Thoracic aorta (tissue), 2 donors: ENCODE measurements at regions not wholly inside any gene's neighbourhood (a gene's known extent, or its start where the extent isn't known, plus 50 kb on each side); places are given as distances from the start of the nearest gene placed in this dataset.
"Not testable (repeated sequence)": the region's sequence is repeated elsewhere in the genome, so short reads cannot be mapped to it uniquely, and the experiment has no call there.

Source experiments
- ATAC-seq: fragments of 150-250 bp; one replicate; pipeline ENCODE4 v1.8.0; 2017; ENCODE audit warnings: low read depth; ENCODE audit not compliant: insufficient number of reproducible peaks, low FRiP score
- DNase-seq: peaks from one replicate; pipeline ENCODE4 v3.0.0-alpha.2; 2020; ENCODE audit warnings: low spot score
- H3K27ac ChIP-seq, 2 donors: fragments of 200-600 bp; sonication (generic); 1 replicate in 1 of 2; 2 replicates in 1 of 2; pipeline ENCODE4 v1.5.1; 2016; ENCODE audit warnings: mild to moderate bottlenecking in 2 of 2, moderate library complexity in 2 of 2
- H3K27me3 ChIP-seq: fragments of 200-600 bp; sonication (generic); replicated peaks from 2 replicates; pipeline ENCODE4 v1.6.0; 2016; ENCODE audit warnings: mild to moderate bottlenecking; ENCODE audit not compliant: insufficient read depth
- H3K36me3 ChIP-seq: fragments of 200-600 bp; sonication (generic); one replicate; pipeline ENCODE4 v1.5.1; 2016
- H3K4me1 ChIP-seq, 2 donors: fragments of 200-600 bp; sonication (generic); 1 replicate in 1 of 2; 2 replicates in 1 of 2; pipeline versions ENCODE4 v1.5.1 to v1.6.0; 2016; ENCODE audit warnings: low read depth in 2 of 2, mild to moderate bottlenecking in 1 of 2; ENCODE audit not compliant: control insufficient read depth in 1 of 2
- H3K4me3 ChIP-seq: fragments of 200-600 bp; sonication (generic); 2 replicates; pipeline ENCODE4 v1.5.1; 2016; ENCODE audit warnings: mild to moderate bottlenecking
- H3K9me3 ChIP-seq: fragments of 200-600 bp; sonication (generic); 2 replicates; pipeline ENCODE4 v1.5.1; 2016
- TF ChIP-seq, protein P1 (sequence below): fragments of 200-600 bp; sonication (generic); IDR thresholded peaks from one replicate; pipeline ENCODE4 v1.5.1; 2019; ENCODE audit warnings: antibody characterized with exemption

DNA sequence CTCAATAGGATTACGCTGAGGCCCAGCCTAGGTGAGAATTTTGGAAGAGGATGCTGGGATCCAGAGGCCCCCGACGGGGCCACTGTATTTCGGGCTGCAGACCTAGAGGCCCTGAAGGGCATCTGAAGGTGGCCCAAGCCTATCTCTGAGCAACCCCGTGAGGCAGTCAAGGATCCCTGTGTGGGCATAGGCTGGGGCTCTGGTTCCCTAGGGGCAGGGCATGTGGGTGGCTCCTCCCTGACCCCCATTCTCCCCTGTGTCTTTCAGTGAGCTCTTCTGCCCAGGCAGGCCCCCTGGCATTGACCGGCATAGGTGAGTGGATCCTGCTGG, 216.0 kb downstream of the SNRPN start:
- no peak for DNase-seq

DNA sequence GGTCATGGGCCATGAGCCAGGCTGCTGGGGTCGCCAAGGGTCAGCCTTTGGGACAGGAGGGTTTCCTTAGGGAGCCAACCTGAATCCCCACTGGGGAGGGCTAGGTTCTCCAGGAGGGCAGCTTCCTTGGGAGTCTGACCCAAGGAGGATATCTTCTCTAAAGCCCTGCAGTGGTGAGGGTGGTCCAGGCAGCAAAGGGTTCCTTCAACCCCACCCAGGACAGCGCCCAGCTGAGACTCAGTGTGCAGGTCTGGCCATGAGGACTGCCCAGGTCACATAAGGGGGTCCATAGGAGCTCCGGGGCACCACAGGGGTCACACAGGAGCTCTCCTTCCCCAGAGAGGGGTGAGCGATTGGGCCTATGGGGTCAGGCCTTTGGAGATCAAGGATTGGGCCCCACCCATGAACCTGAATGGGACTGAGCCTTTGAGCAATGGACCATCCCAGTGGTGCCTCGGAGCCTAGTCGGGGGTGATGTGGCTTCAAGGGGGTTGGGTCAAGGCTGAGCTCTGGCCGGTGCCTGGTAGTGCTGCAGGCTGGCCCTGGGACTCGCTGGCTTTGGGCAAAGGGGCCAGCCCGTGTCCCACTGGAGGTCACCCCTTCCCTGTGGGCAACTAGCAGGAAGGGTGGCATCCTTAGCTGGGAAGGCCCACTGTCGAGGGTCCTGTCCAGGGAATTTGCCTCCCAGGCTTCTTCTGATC, 216.5 kb downstream of the SNRPN start:
- DNase-seq (no peak), ATAC-seq (no peak)
- H3K4me1 ChIP-seq = no peaks in the 10 kb centered on the region
- TF ChIP-seq, protein P1, sequence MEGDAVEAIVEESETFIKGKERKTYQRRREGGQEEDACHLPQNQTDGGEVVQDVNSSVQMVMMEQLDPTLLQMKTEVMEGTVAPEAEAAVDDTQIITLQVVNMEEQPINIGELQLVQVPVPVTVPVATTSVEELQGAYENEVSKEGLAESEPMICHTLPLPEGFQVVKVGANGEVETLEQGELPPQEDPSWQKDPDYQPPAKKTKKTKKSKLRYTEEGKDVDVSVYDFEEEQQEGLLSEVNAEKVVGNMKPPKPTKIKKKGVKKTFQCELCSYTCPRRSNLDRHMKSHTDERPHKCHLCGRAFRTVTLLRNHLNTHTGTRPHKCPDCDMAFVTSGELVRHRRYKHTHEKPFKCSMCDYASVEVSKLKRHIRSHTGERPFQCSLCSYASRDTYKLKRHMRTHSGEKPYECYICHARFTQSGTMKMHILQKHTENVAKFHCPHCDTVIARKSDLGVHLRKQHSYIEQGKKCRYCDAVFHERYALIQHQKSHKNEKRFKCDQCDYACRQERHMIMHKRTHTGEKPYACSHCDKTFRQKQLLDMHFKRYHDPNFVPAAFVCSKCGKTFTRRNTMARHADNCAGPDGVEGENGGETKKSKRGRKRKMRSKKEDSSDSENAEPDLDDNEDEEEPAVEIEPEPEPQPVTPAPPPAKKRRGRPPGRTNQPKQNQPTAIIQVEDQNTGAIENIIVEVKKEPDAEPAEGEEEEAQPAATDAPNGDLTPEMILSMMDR = no peak
- no peak overlapping the region for H3K4me3 ChIP-seq
- H3K9me3 ChIP-seq = peaks cover 16% of the 10 kb centered on the region
- H3K27ac ChIP-seq = no peak overlapping the region
- no peaks in the 10 kb centered on the region for H3K27me3 ChIP-seq
- H3K36me3 ChIP-seq = no peaks in the 10 kb centered on the region

More for the DNA sequence above, 216.0 kb downstream of the SNRPN start:
- Histone ChIP-seq H3K27ac (no peak overlapping the region), H3K4me1 (no peaks in the 10 kb centered on the region), H3K4me3 (no peak overlapping the region), H3K9me3 (peaks cover 16% of the 10 kb centered on the region), H3K27me3 (no peaks in the 10 kb centered on the region), H3K36me3 (no peaks in the 10 kb centered on the region)
- ATAC-seq = no peak
- TF ChIP-seq, protein P1 = no peak

DNA sequence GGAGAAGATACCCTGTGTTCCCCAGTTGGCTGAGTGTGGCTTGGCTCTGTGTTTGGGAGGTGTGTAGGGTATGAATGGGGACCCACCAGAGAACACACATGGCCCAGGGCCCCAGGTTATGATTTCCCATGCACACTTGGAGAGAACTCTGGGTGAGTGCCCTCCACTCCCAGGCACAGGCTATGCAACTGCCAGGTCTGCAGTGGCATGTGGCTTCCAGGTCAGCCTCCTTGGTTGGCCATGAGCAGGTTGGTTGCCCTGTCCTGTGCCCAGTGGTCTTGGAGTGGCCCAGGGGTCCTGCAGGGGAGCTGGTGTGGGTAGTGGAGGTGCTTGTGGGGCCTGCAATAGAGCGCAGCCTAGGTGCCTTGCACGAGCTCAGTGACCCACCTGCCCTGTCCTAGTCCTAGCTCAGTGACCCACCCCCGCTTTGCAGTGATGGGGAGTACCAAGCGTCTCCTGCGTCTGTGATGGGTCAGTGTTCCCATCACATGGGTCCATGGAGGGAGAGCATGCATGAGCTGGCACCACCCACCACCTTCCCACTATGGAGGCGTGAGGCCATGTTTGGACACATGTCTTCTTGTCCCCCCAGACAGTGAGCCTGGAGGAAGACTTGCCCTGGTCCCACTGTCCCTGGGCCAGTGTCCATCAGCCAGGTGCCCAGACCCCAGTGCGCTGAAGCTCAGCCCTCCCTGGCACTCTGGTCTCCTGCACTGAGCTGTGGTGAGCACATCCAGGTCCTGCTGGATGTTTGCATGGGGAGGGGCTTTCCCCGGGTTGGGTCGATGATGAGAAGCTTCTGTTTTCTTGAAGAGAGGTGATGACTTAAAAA, 217.3 kb downstream of the SNRPN start:
- DNase-seq (no peak), ATAC-seq (no peak)
- no peaks in the 10 kb centered on the region for H3K36me3 ChIP-seq
- no peak overlapping the region for H3K4me3 ChIP-seq
- no peak overlapping the region for H3K27ac ChIP-seq
- peaks cover 16% of the 10 kb centered on the region for H3K9me3 ChIP-seq
- no peaks in the 10 kb centered on the region for H3K4me1 ChIP-seq
- no peaks in the 10 kb centered on the region for H3K27me3 ChIP-seq
- TF ChIP-seq, protein P1 = no peak

DNA sequence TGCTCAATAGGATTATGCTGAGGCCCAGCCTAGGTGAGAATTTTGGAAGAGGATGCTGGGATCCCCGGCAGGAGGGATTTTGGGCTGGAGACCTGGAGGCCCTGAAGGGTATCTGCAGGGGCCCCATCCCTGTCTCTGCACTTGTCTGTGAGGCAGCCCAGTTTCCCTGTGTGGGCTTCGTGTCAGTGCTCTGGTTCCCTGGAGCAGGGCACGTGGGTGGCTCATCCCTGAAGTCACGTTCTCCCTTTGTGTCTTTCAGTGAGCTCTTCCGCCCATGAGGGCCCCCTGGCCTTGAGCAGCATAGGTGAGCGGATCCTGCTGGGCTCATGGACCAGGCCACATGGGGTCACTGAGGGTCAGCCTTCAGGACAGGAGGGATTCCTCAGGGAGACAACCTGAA, 217.9 kb downstream of the SNRPN start:
- Histone ChIP-seq H3K4me3 (no peak overlapping the region), H3K4me1 (no peaks in the 10 kb centered on the region), H3K9me3 (peaks cover 16% of the 10 kb centered on the region), H3K27ac (no peak overlapping the region), H3K36me3 (no peaks in the 10 kb centered on the region), H3K27me3 (no peaks in the 10 kb centered on the region)
- TF ChIP-seq, protein P1 = no peak
- no peak for DNase-seq
- no peak for ATAC-seq

DNA sequence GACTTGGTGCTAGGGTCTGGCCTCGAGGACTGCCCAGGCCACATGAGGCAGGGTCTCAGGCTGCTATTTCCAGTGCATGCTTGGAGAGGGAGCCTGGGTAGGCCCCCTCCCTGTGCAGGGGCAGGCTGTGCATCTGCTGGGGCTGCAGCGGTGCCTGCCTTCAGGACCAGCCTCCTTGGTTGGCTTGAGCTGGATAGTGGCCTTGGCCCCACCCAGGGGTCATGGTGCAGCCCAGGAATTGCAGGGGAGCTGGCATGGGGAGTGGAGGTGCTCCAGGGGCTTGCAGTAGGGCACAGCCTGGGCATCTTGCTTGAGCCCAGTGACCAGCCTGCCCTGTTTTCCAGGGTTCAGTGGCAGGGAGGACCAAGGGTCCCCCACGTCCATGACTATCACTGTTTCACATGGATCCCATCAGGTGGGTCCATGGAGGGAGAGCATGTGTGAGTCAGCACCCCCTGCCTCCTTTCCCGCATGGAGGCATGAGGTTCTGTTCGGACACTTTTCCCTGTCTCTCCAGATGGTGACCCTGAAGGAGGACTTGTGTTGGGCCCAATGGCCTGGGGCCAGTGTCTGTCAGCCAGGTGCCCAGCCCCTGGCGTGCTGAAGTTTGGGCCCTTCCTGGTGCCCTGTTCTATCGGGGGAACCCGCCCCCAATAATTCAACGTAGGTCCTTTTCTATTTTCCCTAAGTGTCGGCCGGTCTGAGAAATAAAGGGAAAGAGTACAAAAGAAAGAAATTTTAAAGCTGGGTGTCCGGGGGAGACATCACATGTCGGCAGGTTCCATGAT, 218.6 kb downstream of the SNRPN start:
- Histone ChIP-seq H3K27me3 (no peaks in the 10 kb centered on the region), H3K36me3 (no peaks in the 10 kb centered on the region), H3K4me3 (no peak overlapping the region), H3K4me1 (no peaks in the 10 kb centered on the region), H3K27ac (no peak overlapping the region), H3K9me3 (peaks cover 16% of the 10 kb centered on the region)
- ATAC-seq = no peak
- TF ChIP-seq, protein P1 = no peak
- no peak for DNase-seq

DNA sequence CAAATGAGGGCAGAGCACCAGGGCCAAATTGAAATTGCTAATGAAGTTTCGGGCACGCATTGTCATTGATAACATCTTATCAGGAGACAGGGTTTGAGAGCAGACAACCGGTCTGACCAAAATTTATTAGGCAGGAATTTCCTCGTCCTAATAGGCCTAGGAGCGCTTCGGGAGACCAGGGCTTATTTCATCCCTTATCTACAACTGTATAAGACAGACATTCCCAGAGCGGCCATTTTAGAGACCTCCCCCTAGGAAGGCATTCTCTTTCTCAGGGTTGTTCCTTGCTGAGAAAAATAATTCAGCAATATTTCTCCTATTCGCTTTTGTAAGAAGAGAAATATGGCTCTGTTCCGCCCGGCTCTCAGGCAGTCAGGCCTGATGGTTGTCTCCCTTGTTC, 219.4 kb downstream of the SNRPN start:
- peaks cover 16% of the 10 kb centered on the region for H3K9me3 ChIP-seq
- not testable (repeated sequence) for ATAC-seq, H3K4me3 ChIP-seq, H3K4me1 ChIP-seq, H3K27ac ChIP-seq, H3K27me3 ChIP-seq, H3K36me3 ChIP-seq, DNase-seq
